Ectodermal cell (in vitro differentiated cells): ENCODE measurements at regions not wholly inside any gene's neighbourhood (a gene's known extent, or its start where the extent isn't known, plus 50 kb on each side); places are given as distances from the start of the nearest gene placed in this dataset.

Experiments
- H3K27ac ChIP-seq: 2 replicates; pipeline ENCODE4 v1.7.0; 2013; ENCODE audit warnings: mild to moderate bottlenecking, low read depth, low read length; ENCODE audit not compliant: insufficient read depth, poor library complexity, severe bottlenecking
- H3K27me3 ChIP-seq: 2 replicates; pipeline ENCODE4 v1.7.0; 2013; ENCODE audit warnings: mild to moderate bottlenecking, low read length; ENCODE audit not compliant: insufficient read depth, control insufficient read depth, poor library complexity, severe bottlenecking
- H3K36me3 ChIP-seq: one replicate; pipeline ENCODE4 v1.7.0; 2013; ENCODE audit warnings: low read length; ENCODE audit not compliant: control insufficient read depth, insufficient read depth
- H3K4me1 ChIP-seq: one replicate; pipeline ENCODE4 v1.7.0; 2013; ENCODE audit warnings: low read length; ENCODE audit not compliant: control insufficient read depth, insufficient read depth
- H3K4me3 ChIP-seq: 2 replicates; pipeline ENCODE4 v1.7.0; 2013; ENCODE audit warnings: low read depth, low read length, control low read depth; ENCODE audit not compliant: insufficient read depth
- H3K9me3 ChIP-seq: 2 replicates; pipeline ENCODE4 v1.7.0; 2013; ENCODE audit warnings: mild to moderate bottlenecking, low read length, moderate library complexity; ENCODE audit not compliant: control insufficient read depth
- whole genome bisulfite sequencing, 2 experiments: methylation state at CpG; one replicate each; pipeline ENCODE4 v1.1.7; 2013; ENCODE audit warnings: missing lambda C conversion rate in 2 of 2; 5-methylcytosine and 5-hydroxymethylcytosine counted together

DNA sequence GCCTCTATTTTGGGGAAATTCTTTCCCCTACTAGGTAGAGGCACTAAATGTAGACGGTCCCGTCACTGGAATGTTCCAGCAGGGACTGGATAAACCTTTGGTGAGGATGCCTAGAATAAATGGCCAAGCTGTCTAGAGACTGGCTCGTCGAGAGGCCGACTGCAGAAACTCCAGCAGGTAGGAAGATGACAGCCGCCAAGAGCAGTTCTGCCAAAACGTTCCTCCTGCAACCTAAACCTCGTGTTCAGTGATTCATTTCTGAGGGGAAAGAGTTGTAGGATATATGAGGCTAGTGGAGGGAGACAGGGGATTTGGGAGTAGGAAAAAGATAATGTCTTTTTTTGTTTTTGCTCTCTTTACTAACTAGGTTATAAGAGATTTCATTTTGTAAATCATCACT, 184.7 kb upstream of the GDF10 start:
- no peaks in the 10 kb centered on the region for H3K36me3 ChIP-seq
- no peaks in the 10 kb centered on the region for H3K27me3 ChIP-seq
- no peak overlapping the region for H3K4me3 ChIP-seq
- no peak overlapping the region for H3K27ac ChIP-seq
- WGBS, 2 experiments, result 91 to 93% methylated on average over 8 of the region's 8 CpGs
- no peaks in the 10 kb centered on the region for H3K9me3 ChIP-seq
- no peaks in the 10 kb centered on the region for H3K4me1 ChIP-seq

GRCh38 chr10:47116445-47116844, 183.6 kb upstream of the GDF10 start:
- 91 to 99% methylated on average over 5 of the region's 5 CpGs for WGBS, 2 experiments
- peaks cover 3% of the 10 kb centered on the region for H3K4me1 ChIP-seq

GRCh38 chr10:47118326-47118725, 181.7 kb upstream of the GDF10 start:
- 96 to 98% methylated on average over 4 to 5 of the region's 6 CpGs for WGBS, 2 experiments
- no peak overlapping the region for H3K4me3 ChIP-seq

More at GRCh38 chr10:47116445-47116844, 183.6 kb upstream of the GDF10 start:
- H3K9me3 ChIP-seq, result no peaks in the 10 kb centered on the region
- H3K4me3 ChIP-seq, result no peak overlapping the region
- H3K27ac ChIP-seq, result no peak overlapping the region
- H3K27me3 ChIP-seq, result no peaks in the 10 kb centered on the region
- H3K36me3 ChIP-seq, result no peaks in the 10 kb centered on the region

GRCh38 chr10:47121336-47121735, 178.7 kb upstream of the GDF10 start:
- H3K4me1 ChIP-seq, result peaks cover 5% of the 10 kb centered on the region
- no peaks in the 10 kb centered on the region for H3K9me3 ChIP-seq
- H3K36me3 ChIP-seq, result no peaks in the 10 kb centered on the region
- H3K4me3 ChIP-seq, result no peak overlapping the region
- WGBS, 2 experiments, result 84% methylated on average over 7 of the region's 7 CpGs
- no peaks in the 10 kb centered on the region for H3K27me3 ChIP-seq
- no peak overlapping the region for H3K27ac ChIP-seq

More at GRCh38 chr10:47118326-47118725, 181.7 kb upstream of the GDF10 start:
- Histone ChIP-seq H3K9me3 (no peaks in the 10 kb centered on the region), H3K27me3 (no peaks in the 10 kb centered on the region), H3K36me3 (no peaks in the 10 kb centered on the region), H3K27ac (no peak overlapping the region), H3K4me1 (peaks cover 5% of the 10 kb centered on the region)

GRCh38 chr10:47123716-47124288, 176.2 kb upstream of the GDF10 start:
- Histone ChIP-seq H3K27me3 (no peaks in the 10 kb centered on the region), H3K9me3 (no peaks in the 10 kb centered on the region), H3K4me1 (peaks cover 5% of the 10 kb centered on the region), H3K27ac (no peak overlapping the region), H3K4me3 (no peak overlapping the region), H3K36me3 (no peaks in the 10 kb centered on the region)
- 82 to 85% methylated on average over 6 of the region's 6 CpGs for WGBS, 2 experiments

DNA sequence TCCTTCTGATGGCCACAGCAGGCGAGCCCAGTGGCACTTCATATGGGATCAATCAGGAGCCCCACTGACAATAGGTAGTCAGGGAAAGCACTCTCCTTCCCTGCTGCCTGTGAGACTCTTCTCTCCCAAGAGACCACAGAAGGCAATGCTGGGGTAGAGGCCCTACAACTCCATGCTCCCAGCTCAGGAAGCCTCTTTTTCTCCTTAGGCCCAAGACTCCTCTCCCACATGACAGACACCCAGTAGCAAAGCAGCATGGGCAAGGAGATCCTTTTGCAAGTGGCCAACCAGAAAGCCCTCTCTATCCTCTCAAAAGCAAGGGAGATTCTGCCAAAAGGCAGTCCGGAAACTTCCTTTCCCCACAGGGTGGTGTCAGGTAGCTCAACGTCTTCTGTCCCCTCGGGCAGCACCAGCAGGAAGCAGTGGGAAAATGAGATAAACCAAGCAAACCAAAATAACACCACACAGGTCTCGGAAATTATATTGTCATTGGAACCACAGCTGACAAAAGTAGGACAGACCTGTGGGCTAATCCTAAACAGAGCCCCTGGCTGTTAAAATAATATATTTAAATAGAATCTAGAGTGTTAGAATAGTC, 172.7 kb upstream of the GDF10 start:
- H3K27me3 ChIP-seq, result no peaks in the 10 kb centered on the region
- WGBS, 2 experiments, result 78% methylated on average over 5 of the region's 5 CpGs

DNA sequence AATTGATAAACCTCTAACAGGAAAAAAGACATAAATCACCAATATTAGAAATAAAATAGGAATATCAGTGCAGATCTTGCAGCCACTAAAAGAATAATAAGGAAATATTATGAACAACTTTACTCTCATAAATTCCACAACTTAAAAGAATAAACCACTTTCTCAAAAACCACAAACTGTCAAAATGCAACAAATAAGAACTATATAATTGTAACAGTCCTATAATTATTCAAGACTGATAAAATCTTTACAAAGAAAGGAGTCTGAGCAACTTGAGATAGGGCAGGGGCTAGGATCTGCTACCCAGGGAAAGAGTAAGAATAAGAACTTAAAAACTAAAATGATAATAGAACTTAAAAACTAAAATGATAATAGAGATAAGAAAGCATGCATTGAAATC, 169.5 kb upstream of the GDF10 start:
- no peak overlapping the region for H3K27ac ChIP-seq
- no peaks in the 10 kb centered on the region for H3K36me3 ChIP-seq
- H3K4me3 ChIP-seq, result no peak overlapping the region
- no peaks in the 10 kb centered on the region for H3K4me1 ChIP-seq
- no peaks in the 10 kb centered on the region for H3K27me3 ChIP-seq
- H3K9me3 ChIP-seq, result no peaks in the 10 kb centered on the region

More for the DNA sequence above, 172.7 kb upstream of the GDF10 start:
- Histone ChIP-seq H3K9me3 (no peaks in the 10 kb centered on the region), H3K27ac (no peak overlapping the region), H3K36me3 (no peaks in the 10 kb centered on the region), H3K4me3 (no peak overlapping the region), H3K4me1 (no peaks in the 10 kb centered on the region)

DNA sequence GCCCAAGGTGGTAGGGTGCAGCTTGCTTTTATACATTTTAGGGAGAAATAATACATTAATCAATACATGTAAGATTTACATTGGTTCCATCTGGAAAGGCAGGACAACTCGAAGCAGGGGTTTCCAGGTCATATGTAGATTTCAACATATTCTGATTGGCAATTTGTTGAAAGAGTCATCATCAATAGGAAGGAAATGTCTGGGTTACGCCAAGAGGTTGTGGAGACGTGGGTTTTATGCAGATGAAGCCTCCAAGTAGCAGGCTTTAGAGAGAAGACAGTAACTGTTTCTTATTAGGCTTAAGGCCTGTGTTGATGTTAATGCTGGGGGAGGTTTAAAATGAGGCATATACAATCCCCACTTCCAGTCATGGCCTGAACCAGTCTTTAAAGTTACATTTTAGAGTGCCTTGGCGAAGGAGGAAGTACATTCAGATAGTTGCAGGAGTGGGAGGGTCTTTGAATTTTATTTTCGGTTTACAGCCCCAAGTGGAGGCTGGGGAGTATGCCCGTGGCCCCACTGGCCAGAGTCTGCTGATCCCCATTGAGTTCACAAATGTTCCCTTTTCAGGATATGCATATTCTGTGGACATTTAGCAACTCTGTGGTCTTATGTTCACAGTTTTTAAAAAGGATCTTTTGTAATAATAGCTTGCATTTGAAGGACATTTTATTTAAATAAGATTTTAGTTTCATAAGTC, 166.0 kb upstream of the GDF10 start:
- no peaks in the 10 kb centered on the region for H3K4me1 ChIP-seq
- H3K4me3 ChIP-seq, result no peak overlapping the region
- WGBS, 2 experiments, result 89 to 92% methylated on average over 6 of the region's 6 CpGs
- H3K27ac ChIP-seq, result no peak overlapping the region
- H3K36me3 ChIP-seq, result no peaks in the 10 kb centered on the region
- no peaks in the 10 kb centered on the region for H3K27me3 ChIP-seq
- H3K9me3 ChIP-seq, result no peaks in the 10 kb centered on the region

DNA sequence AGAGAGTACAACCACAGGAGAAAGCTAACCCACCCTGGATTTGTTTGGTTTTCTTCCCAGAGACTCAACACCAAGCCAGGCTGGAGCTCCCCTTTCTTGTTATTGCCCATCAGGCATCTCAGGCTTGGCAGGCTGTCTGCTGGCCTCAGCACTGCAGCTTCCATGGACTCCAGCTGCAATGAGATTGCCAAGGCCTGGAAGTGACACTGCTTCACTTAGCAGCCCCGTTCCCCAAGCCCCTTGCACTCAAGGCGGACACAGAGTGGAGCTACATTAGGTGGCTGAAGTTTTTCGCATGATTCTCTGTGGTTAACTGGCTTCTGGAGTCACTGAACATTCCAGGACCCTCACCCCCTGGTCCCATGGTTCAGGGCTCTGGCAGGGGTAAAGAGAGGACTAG, 163.1 kb upstream of the GDF10 start:
- no peak overlapping the region for H3K4me3 ChIP-seq

DNA sequence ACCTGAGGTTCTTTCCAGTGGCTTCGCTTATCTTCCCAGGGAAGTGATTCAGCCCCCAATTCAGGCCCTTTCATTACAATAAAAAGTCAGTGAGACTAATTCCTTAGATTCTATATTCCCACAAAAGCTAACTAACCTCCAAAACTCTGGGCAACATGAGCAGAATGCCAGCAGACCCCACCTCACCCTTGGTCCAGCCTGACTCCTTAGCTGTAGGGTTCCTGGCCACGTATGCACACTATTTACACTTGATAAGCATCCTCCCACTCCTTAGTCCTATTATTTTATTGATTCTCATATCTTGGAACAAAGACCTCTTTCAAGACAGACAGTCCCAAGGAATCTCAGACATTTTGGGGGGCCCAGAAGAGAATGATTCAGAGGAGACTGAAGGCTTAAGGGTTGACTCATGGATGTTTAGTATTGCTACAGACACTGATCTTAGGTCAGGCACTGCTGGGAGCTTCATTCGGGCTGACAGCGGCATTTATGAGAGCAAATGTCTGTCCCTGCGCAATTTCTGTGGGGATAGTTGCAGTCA, 162.6 kb upstream of the GDF10 start:
- H3K36me3 ChIP-seq, result no peaks in the 10 kb centered on the region
- H3K4me3 ChIP-seq, result no peak overlapping the region
- H3K4me1 ChIP-seq, result no peaks in the 10 kb centered on the region
- no peaks in the 10 kb centered on the region for H3K27me3 ChIP-seq
- H3K27ac ChIP-seq, result no peak overlapping the region
- no peaks in the 10 kb centered on the region for H3K9me3 ChIP-seq
- WGBS, 2 experiments, result 94 to 95% methylated on average over 5 of the region's 5 CpGs

More for the DNA sequence above, 163.1 kb upstream of the GDF10 start:
- Histone ChIP-seq H3K27me3 (no peaks in the 10 kb centered on the region), H3K4me1 (no peaks in the 10 kb centered on the region), H3K36me3 (no peaks in the 10 kb centered on the region), H3K27ac (no peak overlapping the region), H3K9me3 (no peaks in the 10 kb centered on the region)
- 89 to 97% methylated on average over 3 of the region's 3 CpGs for WGBS, 2 experiments
